Aorta (tissue), 5 donors: ENCODE measurements at regions not wholly inside any gene's neighbourhood (a gene's known extent, or its start where the extent isn't known, plus 50 kb on each side); places are given as distances from the start of the nearest gene placed in this dataset.

Experiments
- ATAC-seq: fragments of 200-7000 bp; cut with Tn5 transposase; one replicate; pipeline ENCODE4 v1.9.1; 2022; ENCODE audit warnings: moderate library complexity; ENCODE audit not compliant: low FRiP score
- DNase-seq, 2 donors: peaks; one replicate each; pipeline ENCODE4 v3.0.0-alpha.2; 2020
- H3K27ac ChIP-seq, 2 donors: one replicate each; pipeline ENCODE4 v1.5.1; 2013; ENCODE audit warnings: low read length in 2 of 2, mild to moderate bottlenecking in 2 of 2, moderate library complexity in 2 of 2, control low read depth in 1 of 2, inconsistent platforms in 1 of 2, low read depth in 1 of 2
- H3K27me3 ChIP-seq, 2 donors: one replicate each; pipeline ENCODE4 v1.6.1; 2013; ENCODE audit warnings: control low read depth in 1 of 2, low read length in 1 of 2, mild to moderate bottlenecking in 1 of 2, moderate library complexity in 1 of 2; ENCODE audit not compliant: insufficient read depth in 2 of 2, control insufficient read depth in 1 of 2
- H3K36me3 ChIP-seq, 2 donors: one replicate each; pipeline ENCODE4 v1.6.1; 2013; ENCODE audit warnings: control low read depth in 1 of 2, low read length in 1 of 2, mild to moderate bottlenecking in 1 of 2; ENCODE audit not compliant: insufficient read depth in 2 of 2, control insufficient read depth in 1 of 2
- H3K4me1 ChIP-seq, 2 donors: one replicate each; pipeline ENCODE4 v1.6.1; 2013; ENCODE audit warnings: low read length in 2 of 2, control low read depth in 1 of 2, mild to moderate bottlenecking in 1 of 2, moderate library complexity in 1 of 2; ENCODE audit not compliant: insufficient read depth in 2 of 2, control insufficient read depth in 1 of 2
- H3K4me3 ChIP-seq, 2 donors: one replicate each; pipeline ENCODE4 v1.5.1; 2013; ENCODE audit warnings: low read length in 2 of 2, control low read depth in 1 of 2, mild to moderate bottlenecking in 1 of 2
- H3K9me3 ChIP-seq: one replicate; pipeline ENCODE4 v1.6.1; 2013; ENCODE audit warnings: mild to moderate bottlenecking, low read length; ENCODE audit not compliant: control insufficient read depth
- WGBS, 2 donors: extraction: QIAGEN DNeasy Blood & Tissue Kit; methylation state at CpG; one replicate each; pipeline ENCODE4 v1.1.7; 2013; 5-methylcytosine and 5-hydroxymethylcytosine counted together
- intact Hi-C, 2 donors: fragments of 100-400 bp; cut with DNase I; formaldehyde crosslinking; loops; one replicate each; pipeline versions ENCODE4 v1.14.2 to v1.15.0; 2022
- donor health status: healthy with polysubstance abuse.
- donor health status: Bipolar disorder and iron deficiency.
- donor health status: DM: no; HTN: no; CAD: no.
- donor health status: DM: no; HTN: no; CAD: no.
- donor health status: DM: yes; HTN: yes; CAD: no.

DNA sequence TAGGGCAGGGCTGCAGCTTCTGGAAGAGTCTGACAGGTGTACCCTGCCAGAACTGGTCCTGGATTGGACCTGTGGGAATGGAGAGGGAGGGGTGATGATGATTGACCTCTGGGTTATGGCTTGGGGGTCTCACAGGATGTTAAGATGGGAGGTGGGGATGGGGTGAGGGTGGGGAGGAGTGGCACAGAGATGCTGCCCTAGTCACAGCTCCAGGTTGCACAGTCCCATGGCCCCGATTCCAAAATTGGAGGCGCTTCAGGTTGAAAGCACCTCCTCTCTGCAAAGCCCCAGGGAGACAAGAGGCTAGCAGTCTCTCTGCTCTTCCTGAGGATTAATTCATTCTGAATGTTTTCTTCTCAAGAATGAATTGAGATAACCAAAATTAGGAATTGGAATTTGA, 101.4 kb downstream of the FAM43A start:
- H3K4me1 ChIP-seq: no peaks in the 10 kb centered on the region
- no peaks in the 10 kb centered on the region for H3K9me3 ChIP-seq
- WGBS, 2 donors: 100% methylated on average over 2 of the region's 2 CpGs
- ATAC-seq (no peak), DNase-seq (no peak)
- H3K4me3 ChIP-seq: no peak overlapping the region
- H3K36me3 ChIP-seq: no peaks in the 10 kb centered on the region
- intact Hi-C loops: no loop called here
- H3K27ac ChIP-seq: no peak overlapping the region
- no peaks in the 10 kb centered on the region for H3K27me3 ChIP-seq

DNA sequence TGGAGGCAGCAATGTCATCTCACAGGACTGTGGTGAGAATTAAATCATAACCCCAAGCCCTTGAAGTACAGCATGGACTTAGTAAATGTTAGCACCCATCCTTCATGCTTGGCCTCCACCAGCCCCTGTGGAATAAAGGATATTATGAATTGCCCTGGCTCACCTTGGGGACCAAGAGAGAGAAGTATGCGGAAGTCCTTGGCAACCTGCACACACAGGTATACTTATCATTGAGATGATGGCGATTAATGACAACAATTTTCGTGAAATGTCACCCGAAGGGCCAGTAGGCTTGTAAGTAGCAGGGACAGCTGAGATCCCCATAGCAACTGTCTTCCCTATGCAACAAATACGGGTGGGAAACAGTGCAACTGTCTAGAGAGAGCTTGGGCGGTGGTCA, 102.0 kb downstream of the FAM43A start:
- no peaks in the 10 kb centered on the region for H3K36me3 ChIP-seq
- intact Hi-C loops: no loop called here
- H3K4me3 ChIP-seq: no peak overlapping the region
- H3K4me1 ChIP-seq: no peaks in the 10 kb centered on the region
- 96 to 98% methylated on average over 6 of the region's 6 CpGs for WGBS, 2 donors
- H3K27me3 ChIP-seq: no peaks in the 10 kb centered on the region
- H3K27ac ChIP-seq: no peak overlapping the region
- no peak for ATAC-seq
- no peak for DNase-seq
- H3K9me3 ChIP-seq: no peaks in the 10 kb centered on the region

DNA sequence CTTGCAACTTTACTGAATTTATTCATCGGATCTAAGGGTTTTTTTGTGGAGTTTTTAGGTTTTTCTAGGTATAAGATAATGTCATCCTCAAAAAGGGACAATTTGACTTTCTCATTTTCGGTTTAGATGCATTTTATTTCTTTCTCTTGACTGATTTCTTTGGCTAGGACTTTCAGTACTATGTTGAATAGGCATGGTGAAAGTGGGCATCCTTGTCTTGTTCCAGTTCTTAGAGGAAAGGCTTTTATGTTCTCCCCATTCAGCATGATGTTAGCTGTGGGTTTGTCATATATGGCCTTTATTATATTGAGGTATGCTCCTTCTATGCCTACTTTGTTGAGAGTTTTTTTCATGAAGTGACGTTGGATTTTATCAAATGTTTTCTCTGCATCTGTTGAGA, 106.7 kb downstream of the FAM43A start:
- WGBS, 2 donors: 82 to 86% methylated on average over 3 of the region's 3 CpGs
- Histone ChIP-seq H3K4me1 (no peaks in the 10 kb centered on the region), H3K4me3 (no peak overlapping the region), H3K27ac (no peak overlapping the region), H3K36me3 (no peaks in the 10 kb centered on the region), H3K27me3 (no peaks in the 10 kb centered on the region), H3K9me3 (no peaks in the 10 kb centered on the region)
- ATAC-seq: no peak
- no peak for DNase-seq
- intact Hi-C loops: no loop called here

DNA sequence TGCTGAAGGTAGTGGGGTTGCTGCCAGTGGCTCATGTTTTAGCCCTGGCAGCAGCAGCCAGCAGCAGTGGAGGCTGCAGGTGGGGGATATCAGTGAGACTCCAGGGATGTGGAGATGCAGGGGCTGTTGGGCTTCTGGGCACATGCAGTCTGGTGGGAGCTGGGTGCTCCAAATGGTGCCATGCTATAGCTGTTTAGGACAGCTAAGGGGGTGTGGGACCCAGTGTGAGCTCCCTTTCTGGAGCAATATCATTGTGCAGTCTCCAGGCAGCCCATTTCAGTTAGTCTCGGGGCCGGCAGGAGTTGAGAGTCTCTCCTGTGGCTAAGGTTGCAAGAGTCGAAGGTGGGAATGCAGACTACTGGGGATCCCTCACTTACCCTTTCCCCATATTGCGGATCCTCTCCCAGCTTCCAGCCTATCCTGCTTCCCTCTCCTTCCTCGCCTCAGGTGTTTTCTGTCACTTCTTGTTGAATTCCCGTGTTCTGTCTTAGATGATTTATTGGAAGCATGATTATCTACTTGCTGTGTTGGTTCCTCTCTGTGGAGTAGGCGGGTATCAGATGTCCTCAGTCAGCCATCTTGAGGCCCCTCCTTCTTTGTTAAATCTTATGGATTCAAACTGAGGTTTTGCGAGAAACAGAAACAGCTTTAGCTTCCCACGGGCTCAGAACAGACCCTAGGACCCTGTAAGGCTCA, 112.0 kb downstream of the FAM43A start:
- 96 to 97% methylated on average over 9 of the region's 9 CpGs for WGBS, 2 donors
- Histone ChIP-seq H3K4me1 (no peaks in the 10 kb centered on the region), H3K27me3 (no peaks in the 10 kb centered on the region), H3K36me3 (no peaks in the 10 kb centered on the region), H3K9me3 (no peaks in the 10 kb centered on the region), H3K27ac (no peak overlapping the region), H3K4me3 (no peak overlapping the region)
- ATAC-seq (no peak), DNase-seq (no peak)
- intact Hi-C loops: no loop called here

DNA sequence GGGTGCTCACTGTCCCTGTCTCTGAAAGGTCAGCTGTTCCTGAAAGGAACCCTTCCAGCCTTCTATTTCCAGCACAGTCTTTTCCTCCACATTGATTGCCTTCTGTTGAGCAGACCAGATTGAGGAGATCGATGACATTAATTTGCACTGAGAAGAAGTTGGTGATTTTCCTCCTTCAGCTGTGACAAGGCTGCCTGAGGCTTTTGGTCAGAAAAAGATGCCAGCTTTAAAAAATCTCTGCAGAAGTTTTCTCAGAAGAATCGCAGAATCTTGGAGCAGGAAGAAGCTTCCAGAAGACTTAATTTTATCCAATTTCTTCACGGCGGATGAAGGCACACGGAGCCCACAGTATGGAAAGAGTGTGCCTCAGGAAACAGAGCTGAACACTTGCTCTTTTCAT, 112.8 kb downstream of the FAM43A start:
- Histone ChIP-seq H3K36me3 (no peaks in the 10 kb centered on the region), H3K4me3 (no peak overlapping the region), H3K27me3 (no peaks in the 10 kb centered on the region), H3K4me1 (no peaks in the 10 kb centered on the region), H3K27ac (no peak overlapping the region), H3K9me3 (no peaks in the 10 kb centered on the region)
- intact Hi-C loops: no loop called here
- DNase-seq (no peak), ATAC-seq (no peak)
- 96 to 99% methylated on average over 5 of the region's 5 CpGs for WGBS, 2 donors

DNA sequence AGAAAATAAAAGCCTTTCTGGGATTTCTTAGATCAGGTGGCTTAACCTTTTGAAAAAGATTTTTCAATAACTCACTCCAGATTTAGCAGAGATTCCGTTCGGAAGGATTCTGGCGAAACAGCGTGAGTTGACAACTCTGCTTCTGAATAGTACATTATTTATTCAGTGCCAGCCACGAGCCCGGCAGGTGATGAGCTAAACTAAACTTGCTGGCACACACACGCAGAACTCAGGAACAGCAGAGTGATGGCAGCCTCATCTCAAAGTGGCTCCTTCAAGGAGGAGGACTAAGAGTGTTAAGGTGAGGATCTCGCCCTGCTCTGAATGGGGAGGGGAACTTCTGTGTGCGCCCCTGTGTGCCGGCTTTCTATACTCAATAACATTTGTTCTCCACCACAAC, 114.3 kb downstream of the FAM43A start:
- DNase-seq (no peak), ATAC-seq (no peak)
- H3K36me3 ChIP-seq: no peaks in the 10 kb centered on the region
- intact Hi-C loops: no loop called here
- H3K27ac ChIP-seq: no peak overlapping the region
- H3K27me3 ChIP-seq: no peaks in the 10 kb centered on the region
- no peaks in the 10 kb centered on the region for H3K4me1 ChIP-seq
- no peaks in the 10 kb centered on the region for H3K9me3 ChIP-seq
- H3K4me3 ChIP-seq: no peak overlapping the region
- WGBS, 2 donors: 91 to 94% methylated on average over 10 of the region's 10 CpGs

DNA sequence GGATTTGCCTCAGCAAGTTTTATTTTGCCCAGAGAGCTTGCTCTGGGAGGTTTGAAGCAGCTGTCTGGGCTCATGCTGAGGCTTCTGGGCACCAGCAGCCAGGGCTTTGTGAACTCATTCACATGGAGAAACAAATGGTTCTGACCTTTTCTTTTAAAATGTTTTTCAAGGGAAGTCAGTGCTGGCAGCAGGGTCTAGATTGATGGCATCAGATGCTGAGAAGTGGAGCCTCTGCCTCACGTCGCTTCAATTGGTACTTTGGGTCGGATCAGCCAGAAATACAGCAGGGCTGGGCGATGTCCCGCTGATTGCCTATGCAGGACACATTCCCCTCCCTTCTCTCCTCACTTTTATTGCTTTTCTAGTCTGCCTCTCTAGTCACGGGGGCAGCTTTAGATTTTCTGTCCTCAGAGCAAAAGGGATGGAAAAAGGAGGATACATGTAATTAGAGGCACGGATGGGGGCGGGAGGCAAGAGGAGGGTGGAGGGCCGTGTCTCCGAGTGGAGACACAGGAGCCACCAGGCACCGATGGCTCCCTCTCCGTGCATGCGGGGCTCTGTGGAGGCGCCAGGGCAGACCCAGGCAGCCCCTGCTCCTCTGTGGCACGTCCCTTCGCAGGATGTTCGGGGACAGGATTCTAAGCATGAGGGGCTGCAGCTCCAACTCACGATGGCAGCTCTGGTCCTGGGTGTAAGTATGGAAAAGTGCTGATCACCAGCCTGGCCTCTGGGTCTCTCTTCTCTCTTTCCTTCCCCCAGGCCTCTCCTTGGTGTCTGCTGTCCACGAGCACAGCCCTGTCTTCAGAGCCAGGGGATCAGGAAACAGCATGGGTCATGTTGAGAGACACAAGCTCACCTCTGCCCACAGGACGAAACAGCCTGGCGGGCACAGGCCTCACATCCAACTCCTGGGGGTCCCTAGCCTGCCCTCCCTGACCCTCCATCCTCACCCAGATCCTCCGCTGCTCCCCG, 116.1 kb downstream of the FAM43A start:
- H3K4me3 ChIP-seq: no peak overlapping the region
- H3K36me3 ChIP-seq: no peaks in the 10 kb centered on the region
- intact Hi-C loops: no loop called here
- H3K27me3 ChIP-seq: no peaks in the 10 kb centered on the region
- no peaks in the 10 kb centered on the region for H3K9me3 ChIP-seq
- 58 to 62% methylated on average over 23 of the region's 23 CpGs for WGBS, 2 donors
- H3K4me1 ChIP-seq: no peaks in the 10 kb centered on the region
- no peak overlapping the region for H3K27ac ChIP-seq
- ATAC-seq: no peak
- no peak for DNase-seq

DNA sequence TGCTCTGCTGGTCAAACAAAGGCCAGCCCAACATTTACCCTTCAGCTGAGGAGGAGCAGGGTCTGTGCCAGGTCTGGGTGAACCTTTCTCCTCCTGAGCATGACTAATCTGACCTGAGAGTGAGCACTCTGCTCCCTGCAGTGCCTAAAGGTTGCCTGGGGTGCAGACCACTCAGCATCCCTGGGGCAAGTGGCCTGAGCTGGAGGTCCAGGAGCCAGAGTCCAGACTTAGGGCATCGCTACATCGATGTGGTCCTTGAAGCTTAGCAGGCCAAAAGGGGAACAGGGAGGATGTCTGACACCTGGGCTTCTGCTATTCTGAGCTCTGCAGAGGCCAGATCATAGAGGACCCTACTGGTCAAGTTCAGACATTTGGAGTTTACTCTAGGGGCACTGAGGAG, 119.1 kb downstream of the FAM43A start:
- DNase-seq (no peak), ATAC-seq (no peak)
- Histone ChIP-seq H3K27me3 (no peaks in the 10 kb centered on the region), H3K36me3 (no peaks in the 10 kb centered on the region), H3K27ac (no peak overlapping the region), H3K4me1 (no peaks in the 10 kb centered on the region), H3K9me3 (no peaks in the 10 kb centered on the region), H3K4me3 (no peak overlapping the region)
- 95 to 97% methylated on average over 2 of the region's 2 CpGs for WGBS, 2 donors
- intact Hi-C loops: no loop called here

DNA sequence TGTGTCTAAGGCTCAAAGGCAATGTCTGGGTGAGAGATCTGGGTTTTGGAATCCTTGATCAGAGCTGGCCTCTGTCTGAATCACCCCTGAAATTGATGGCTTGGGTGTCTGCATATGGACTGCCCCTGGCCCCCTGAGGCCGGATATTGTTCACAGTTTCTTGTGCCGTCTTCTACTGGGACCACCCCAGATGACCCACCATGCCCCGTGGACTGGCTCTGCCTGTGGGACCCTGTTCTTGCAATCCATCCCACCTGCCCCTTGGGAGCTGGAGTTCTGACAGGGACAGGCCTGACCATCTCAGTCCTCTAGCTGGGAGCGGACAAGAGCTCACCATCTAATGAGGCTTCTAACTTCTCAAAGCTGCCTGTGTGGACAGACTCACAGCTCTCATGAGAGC, 119.9 kb downstream of the FAM43A start:
- Histone ChIP-seq H3K27ac (no peak overlapping the region), H3K9me3 (no peaks in the 10 kb centered on the region), H3K27me3 (no peaks in the 10 kb centered on the region), H3K4me3 (no peak overlapping the region), H3K4me1 (no peaks in the 10 kb centered on the region), H3K36me3 (no peaks in the 10 kb centered on the region)
- intact Hi-C loops: no loop called here
- no peak for DNase-seq
- no peak for ATAC-seq
- 83 to 85% methylated on average over 4 of the region's 4 CpGs for WGBS, 2 donors
